DND-41 (cell line): ENCODE measurements at regions not wholly inside any gene's neighbourhood (a gene's known extent, or its start where the extent isn't known, plus 50 kb on each side); places are given as distances from the start of the nearest gene placed in this dataset.

Source experiments
- CTCF ChIP-seq: IDR thresholded peaks from 2 replicates; pipeline ENCODE4 v1.5.1; 2012; ENCODE audit warnings: borderline replicate concordance, low read length, moderate library complexity, mild to moderate bottlenecking; ENCODE audit not compliant: poor library complexity, severe bottlenecking; ENCODE audit errors: extremely low read depth
- EZH2 ChIP-seq: IDR thresholded peaks from 3 replicates; pipeline ENCODE4 v1.6.1; 2012; ENCODE audit warnings: borderline replicate concordance, low read depth, mild to moderate bottlenecking, moderate library complexity, low read length, inconsistent platforms; ENCODE audit not compliant: severe bottlenecking

GRCh38 chr6:156193381-156193780 lies 583.8 kb upstream of the ARID1B start:
- TF ChIP-seq CTCF, result no peak
- no peak for TF ChIP-seq EZH2
